ENCODE measurements at regions not wholly inside any gene's neighbourhood (a gene's known extent, or its start where the extent isn't known, plus 50 kb on each side); places are given as distances from the start of the nearest gene placed in this dataset.

GRCh38 chr6:145372671-145373151 is 362.6 kb downstream of the EPM2A start:
- no peak for TF ChIP-seq CTCF (IDR thresholded peaks at IDR 0.05)
- no peak for TF ChIP-seq POLR2A (IDR thresholded peaks at IDR 0.05)
